ENCODE measurements at regions not wholly inside any gene's neighbourhood (a gene's known extent, or its start where the extent isn't known, plus 50 kb on each side); places are given as distances from the start of the nearest gene placed in this dataset.
A peak's percentile ranks its signal among the peaks of the same experiment; 100 is the strongest.

- no peak for DNase-seq (ENCODE audit: low read depth in 1 of 2, low spot score in 1 of 2)
- H3K27ac ChIP-seq (replicated peaks), result no peak overlapping the region
- TF ChIP-seq CTCF (IDR thresholded peaks at IDR 0.05; ENCODE audit: insufficient read depth, low read length), result no peak
- no peak for TF ChIP-seq POLR2AphosphoS5 (IDR thresholded peaks at IDR 0.05; ENCODE audit: low read depth)
- no peaks in the 10 kb centered on the region for H3K27me3 ChIP-seq (ENCODE audit: insufficient read depth, poor library complexity, severe bottlenecking)
- H3K4me3 ChIP-seq (replicated peaks; ENCODE audit: insufficient read depth, low read length), result no peak overlapping the region
Measured at GRCh38 chr3:24764236-24764915, 269.7 kb upstream of the THRB start.

DNA sequence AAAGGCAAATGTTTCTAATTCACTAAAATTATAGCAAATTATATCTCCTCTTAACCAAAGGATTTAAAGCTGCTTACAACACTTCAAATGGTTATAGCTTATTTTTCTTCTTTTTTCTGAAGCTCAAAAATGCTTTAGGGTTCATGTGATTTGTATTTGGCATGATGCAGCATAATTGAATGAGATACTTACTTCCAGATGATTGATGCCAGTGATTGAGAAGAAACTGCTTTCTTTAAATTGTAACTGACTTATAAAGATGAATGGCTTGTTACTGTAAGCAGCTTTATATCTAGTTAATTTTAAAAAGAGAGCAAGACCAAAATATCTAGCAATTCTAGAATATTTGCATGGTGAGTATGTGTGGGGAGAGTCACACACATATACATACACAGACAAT lies 270.7 kb upstream of the THRB start:
- TF ChIP-seq POLR2AphosphoS5 (IDR thresholded peaks at IDR 0.05; ENCODE audit: low read depth), result no peak
- TF ChIP-seq GABPA (IDR thresholded peaks at IDR 0.05; ENCODE audit: low read depth), result no peak
- TF ChIP-seq SPI1 (IDR thresholded peaks at IDR 0.05; ENCODE audit: borderline replicate concordance, low read depth), result no peak
- TF ChIP-seq REST (IDR thresholded peaks at IDR 0.05; ENCODE audit: insufficient replicate concordance, low read depth), result no peak
- no peak for TF ChIP-seq CTCF (IDR thresholded peaks at IDR 0.05; ENCODE audit: insufficient read depth, low read length)
- Histone ChIP-seq H3K4me3 (replicated peaks; ENCODE audit: insufficient read depth, low read length) (no peak overlapping the region), H3K27ac (replicated peaks) (no peak overlapping the region), H3K27me3 (ENCODE audit: insufficient read depth, poor library complexity, severe bottlenecking) (no peaks in the 10 kb centered on the region)
- DNase-seq (ENCODE audit: low read depth in 1 of 2, low spot score in 1 of 2), result no peak

DNA sequence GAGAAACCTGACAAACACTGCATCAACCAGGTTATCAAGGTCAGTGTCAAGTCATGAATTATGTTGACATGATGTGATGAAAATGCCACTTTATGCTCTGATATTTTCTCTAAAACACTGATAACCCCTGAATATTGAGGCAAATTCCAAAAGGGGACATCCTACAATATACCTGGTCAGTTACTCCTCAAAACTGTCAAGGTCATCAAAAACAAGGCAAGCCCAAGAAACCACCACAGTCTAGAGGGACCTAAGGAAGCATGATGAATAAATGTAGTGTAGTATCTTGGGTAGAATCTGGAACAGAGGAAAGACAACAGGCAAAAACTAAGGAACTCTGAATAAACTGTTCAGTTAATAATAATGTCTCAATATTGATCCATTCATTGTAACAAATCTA lies 275.3 kb upstream of the THRB start:
- TF ChIP-seq CTCF (IDR thresholded peaks at IDR 0.05; ENCODE audit: insufficient read depth, low read length), result no peak
- TF ChIP-seq SPI1 (IDR thresholded peaks at IDR 0.05; ENCODE audit: borderline replicate concordance, low read depth), result no peak
- no peak for TF ChIP-seq REST (IDR thresholded peaks at IDR 0.05; ENCODE audit: insufficient replicate concordance, low read depth)
- TF ChIP-seq GABPA (IDR thresholded peaks at IDR 0.05; ENCODE audit: low read depth), result no peak
- no peak for TF ChIP-seq POLR2AphosphoS5 (IDR thresholded peaks at IDR 0.05; ENCODE audit: low read depth)
- Histone ChIP-seq H3K4me3 (replicated peaks; ENCODE audit: insufficient read depth, low read length) (no peak overlapping the region), H3K27me3 (ENCODE audit: insufficient read depth, poor library complexity, severe bottlenecking) (no peaks in the 10 kb centered on the region), H3K27ac (replicated peaks) (no peak overlapping the region)
- no peak for DNase-seq (ENCODE audit: low read depth in 1 of 2, low spot score in 1 of 2)

GRCh38 chr3:24773798-24774197 lies 279.1 kb upstream of the THRB start:
- no peak overlapping the region for H3K4me3 ChIP-seq (replicated peaks; ENCODE audit: insufficient read depth, low read length)
- no peak for TF ChIP-seq GABPA (IDR thresholded peaks at IDR 0.05; ENCODE audit: low read depth)
- no peak for TF ChIP-seq POLR2AphosphoS5 (IDR thresholded peaks at IDR 0.05; ENCODE audit: low read depth)
- TF ChIP-seq SPI1 (IDR thresholded peaks at IDR 0.05; ENCODE audit: borderline replicate concordance, low read depth), result peak; percentile 33; the same call in 1 of the 2 replicates
- peak; percentile 63 for TF ChIP-seq CTCF (IDR thresholded peaks at IDR 0.05; ENCODE audit: insufficient read depth, low read length)
- no peak for TF ChIP-seq REST (IDR thresholded peaks at IDR 0.05; ENCODE audit: insufficient replicate concordance, low read depth)
- no peak overlapping the region for H3K27ac ChIP-seq (replicated peaks)
- H3K27me3 ChIP-seq (ENCODE audit: insufficient read depth, poor library complexity, severe bottlenecking), result no peaks in the 10 kb centered on the region
- DNase-seq (ENCODE audit: low read depth in 1 of 2, low spot score in 1 of 2), result peak; percentile 2 to 68
